Breast epithelium (tissue), 4 donors: ENCODE measurements at regions not wholly inside any gene's neighbourhood (a gene's known extent, or its start where the extent isn't known, plus 50 kb on each side); places are given as distances from the start of the nearest gene placed in this dataset.

Experiments
- DNase-seq, 2 donors: peaks; one replicate each; pipeline ENCODE4 v3.0.0-alpha.2; 2019; ENCODE audit warnings: low spot score in 2 of 2
- H3K27ac ChIP-seq, 2 donors: fragments of 200-600 bp; sonication (generic) in 1 of 2; one replicate each; pipeline ENCODE4 v1.5.1; 2016 to 2019; ENCODE audit warnings: mild to moderate bottlenecking in 1 of 2
- H3K27me3 ChIP-seq, 2 donors: fragments of 200-600 bp; sonication (generic) in 1 of 2; one replicate each; pipeline versions ENCODE4 v1.5.1 to v1.6.0; 2017 to 2019; ENCODE audit warnings: control low read depth in 1 of 2, mild to moderate bottlenecking in 1 of 2
- H3K36me3 ChIP-seq: fragments of 200-600 bp; one replicate; pipeline ENCODE4 v1.5.1; 2019
- H3K4me1 ChIP-seq, 2 donors: fragments of 200-600 bp; sonication (generic); one replicate each; pipeline ENCODE4 v1.5.1; 2016 to 2019; ENCODE audit warnings: control low read depth in 1 of 2
- H3K4me3 ChIP-seq, 3 donors: fragments of 200-600 bp; sonication (generic); 1 replicate in 2 of 3; 2 replicates in 1 of 3; pipeline ENCODE4 v1.5.1; 2016 to 2019; ENCODE audit warnings: mild to moderate bottlenecking in 3 of 3, moderate library complexity in 2 of 3
- H3K9me3 ChIP-seq, 2 donors: fragments of 200-600 bp; sonication (generic) in 1 of 2; one replicate each; pipeline ENCODE4 v1.5.1; 2016 to 2019; ENCODE audit warnings: control low read depth in 1 of 2
- CTCF ChIP-seq, 3 donors: fragments of 450-650 bp; IDR thresholded peaks; one replicate each; pipeline ENCODE4 v1.5.1; 2016 to 2017; ENCODE audit warnings: antibody characterized with exemption in 3 of 3, mild to moderate bottlenecking in 3 of 3, moderate library complexity in 3 of 3
- POLR2A ChIP-seq: fragments of 450-650 bp; IDR thresholded peaks from one replicate; pipeline ENCODE4 v1.6.1; 2016; ENCODE audit warnings: antibody characterized with exemption, mild to moderate bottlenecking, moderate library complexity
- POLR2AphosphoS5 ChIP-seq, 3 donors: sonication (generic); formaldehyde crosslinking; IDR thresholded peaks; one replicate each; pipeline ENCODE4 v1.6.1; 2017; ENCODE audit warnings: antibody characterized with exemption in 3 of 3
- intact Hi-C: fragments of 100-400 bp; cut with DNase I; formaldehyde crosslinking; loops from one replicate; pipeline ENCODE4 v1.15.1; 2023; ENCODE audit warnings: low total_unique reads

GRCh38 chr4:87732033-87732765 lies 67.2 kb upstream of the IBSP start:
- TF ChIP-seq POLR2A: no peak
- TF ChIP-seq CTCF (IDR thresholded peaks at IDR 0.05): no peak
- no peak for TF ChIP-seq POLR2AphosphoS5 (IDR thresholded peaks at IDR 0.05)
- Histone ChIP-seq H3K4me3 (no peak overlapping the region), H3K9me3 (no peaks in the 10 kb centered on the region), H3K27me3 (no peaks in the 10 kb centered on the region), H3K4me1 (no peaks in the 10 kb centered on the region), H3K36me3 (no peaks in the 10 kb centered on the region), H3K27ac (no peak overlapping the region)
- intact Hi-C loops: no loop called here
- no peak for DNase-seq

GRCh38 chr4:87734084-87734483 lies 65.3 kb upstream of the IBSP start:
- Histone ChIP-seq H3K27me3 (no peaks in the 10 kb centered on the region), H3K4me1 (no peaks in the 10 kb centered on the region), H3K4me3 (no peak overlapping the region), H3K27ac (no peak overlapping the region), H3K9me3 (no peaks in the 10 kb centered on the region), H3K36me3 (no peaks in the 10 kb centered on the region)
- DNase-seq: no peak
- intact Hi-C loops: no loop called here
- TF ChIP-seq CTCF (IDR thresholded peaks at IDR 0.05) (no peak), POLR2AphosphoS5 (IDR thresholded peaks at IDR 0.05) (no peak), POLR2A (no peak)

GRCh38 chr4:87734936-87735335 lies 64.4 kb upstream of the IBSP start:
- H3K36me3 ChIP-seq: no peaks in the 10 kb centered on the region
- no peaks in the 10 kb centered on the region for H3K9me3 ChIP-seq
- H3K27me3 ChIP-seq: no peaks in the 10 kb centered on the region
- no peaks in the 10 kb centered on the region for H3K4me1 ChIP-seq
- DNase-seq: no peak
- H3K27ac ChIP-seq: no peak overlapping the region
- H3K4me3 ChIP-seq: no peak overlapping the region
- TF ChIP-seq POLR2AphosphoS5 (IDR thresholded peaks at IDR 0.05) (no peak), CTCF (IDR thresholded peaks at IDR 0.05) (no peak), POLR2A (no peak)
- intact Hi-C loops: no loop called here

GRCh38 chr4:87738483-87738882 lies 60.9 kb upstream of the IBSP start:
- intact Hi-C loops: no loop called here
- no peak overlapping the region for H3K4me3 ChIP-seq

More at GRCh38 chr4:87738483-87738882, 60.9 kb upstream of the IBSP start:
- TF ChIP-seq CTCF (IDR thresholded peaks at IDR 0.05) (no peak), POLR2AphosphoS5 (IDR thresholded peaks at IDR 0.05) (no peak), POLR2A (no peak)
- H3K27ac ChIP-seq: no peak overlapping the region
- H3K36me3 ChIP-seq: no peaks in the 10 kb centered on the region
- no peak for DNase-seq
- H3K9me3 ChIP-seq: no peaks in the 10 kb centered on the region
- H3K27me3 ChIP-seq: no peaks in the 10 kb centered on the region
- no peaks in the 10 kb centered on the region for H3K4me1 ChIP-seq
